Lower leg skin (tissue), 4 donors: ENCODE measurements at regions not wholly inside any gene's neighbourhood (a gene's known extent, or its start where the extent isn't known, plus 50 kb on each side); places are given as distances from the start of the nearest gene placed in this dataset.

Source experiments
- DNase-seq, 2 donors: peaks; one replicate each; pipeline ENCODE4 v3.0.0-alpha.2; 2019; ENCODE audit warnings: low spot score in 2 of 2
- H3K4me3 ChIP-seq: fragments of 200-600 bp; sonication (generic); 2 replicates; pipeline ENCODE4 v1.5.1; 2017; ENCODE audit warnings: mild to moderate bottlenecking, low read depth; ENCODE audit not compliant: poor library complexity, severe bottlenecking
- POLR2A ChIP-seq, 2 donors: fragments of 450-650 bp; IDR thresholded peaks; one replicate each; pipeline ENCODE4 v1.6.1; 2016 to 2017; ENCODE audit warnings: antibody characterized with exemption in 2 of 2, mild to moderate bottlenecking in 1 of 2, moderate library complexity in 1 of 2
- WGBS, 2 donors: methylation state at CpG; one replicate each; pipeline ENCODE4 v1.1.5; 2018; 5-methylcytosine and 5-hydroxymethylcytosine counted together
- intact Hi-C: fragments of 100-400 bp; cut with DNase I; formaldehyde crosslinking; loops from one replicate; pipeline ENCODE4 v1.15.0; 2023; ENCODE audit warnings: low total_unique reads
- TF ChIP-seq, protein P1 (sequence below), 3 donors: fragments of 450-650 bp; IDR thresholded peaks; one replicate each; pipeline ENCODE4 v1.5.1; 2016; ENCODE audit warnings: antibody characterized with exemption in 3 of 3, mild to moderate bottlenecking in 3 of 3, moderate library complexity in 2 of 3

GRCh38 chr3:162468791-162469190, 972.2 kb downstream of the OTOL1 start:
- TF ChIP-seq, protein P1, sequence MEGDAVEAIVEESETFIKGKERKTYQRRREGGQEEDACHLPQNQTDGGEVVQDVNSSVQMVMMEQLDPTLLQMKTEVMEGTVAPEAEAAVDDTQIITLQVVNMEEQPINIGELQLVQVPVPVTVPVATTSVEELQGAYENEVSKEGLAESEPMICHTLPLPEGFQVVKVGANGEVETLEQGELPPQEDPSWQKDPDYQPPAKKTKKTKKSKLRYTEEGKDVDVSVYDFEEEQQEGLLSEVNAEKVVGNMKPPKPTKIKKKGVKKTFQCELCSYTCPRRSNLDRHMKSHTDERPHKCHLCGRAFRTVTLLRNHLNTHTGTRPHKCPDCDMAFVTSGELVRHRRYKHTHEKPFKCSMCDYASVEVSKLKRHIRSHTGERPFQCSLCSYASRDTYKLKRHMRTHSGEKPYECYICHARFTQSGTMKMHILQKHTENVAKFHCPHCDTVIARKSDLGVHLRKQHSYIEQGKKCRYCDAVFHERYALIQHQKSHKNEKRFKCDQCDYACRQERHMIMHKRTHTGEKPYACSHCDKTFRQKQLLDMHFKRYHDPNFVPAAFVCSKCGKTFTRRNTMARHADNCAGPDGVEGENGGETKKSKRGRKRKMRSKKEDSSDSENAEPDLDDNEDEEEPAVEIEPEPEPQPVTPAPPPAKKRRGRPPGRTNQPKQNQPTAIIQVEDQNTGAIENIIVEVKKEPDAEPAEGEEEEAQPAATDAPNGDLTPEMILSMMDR (IDR thresholded peaks at IDR 0.05), result no peak
- no peak for TF ChIP-seq POLR2A (IDR thresholded peaks at IDR 0.05)
- 89 to 93% methylated on average over 2 of the region's 2 CpGs for WGBS, 2 donors
- no peak overlapping the region for H3K4me3 ChIP-seq
- intact Hi-C loops, result no loop called here
- DNase-seq, result no peak

DNA sequence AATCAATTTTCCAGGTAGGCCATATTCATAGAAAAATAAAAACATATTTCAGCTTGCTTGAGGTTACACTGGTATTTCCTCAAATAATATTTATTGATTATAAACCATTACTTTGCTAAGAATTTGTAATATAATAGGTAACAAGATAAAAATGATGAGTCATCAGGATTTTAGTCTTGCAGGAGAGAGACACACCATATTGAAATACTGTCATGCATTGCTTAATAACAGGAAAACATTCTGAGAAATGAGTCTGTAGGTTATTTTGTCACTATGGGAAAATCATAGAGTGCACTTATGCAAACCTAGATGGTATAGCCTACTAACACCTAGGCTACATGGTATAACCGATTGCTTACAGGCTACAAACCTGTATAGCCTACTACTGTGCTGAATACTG, 990.5 kb downstream of the OTOL1 start:
- WGBS, 2 donors, result 94 to 95% methylated on average over 1 of the region's 1 CpG
- DNase-seq, result no peak
- H3K4me3 ChIP-seq, result no peak overlapping the region
- intact Hi-C loops, result no loop called here
- TF ChIP-seq, protein P1 (IDR thresholded peaks at IDR 0.05), result no peak
- TF ChIP-seq POLR2A (IDR thresholded peaks at IDR 0.05), result no peak

GRCh38 chr3:162489853-162490252, 993.2 kb downstream of the OTOL1 start:
- WGBS, 2 donors, result 50 to 83% methylated on average over 2 of the region's 2 CpGs
- no peak overlapping the region for H3K4me3 ChIP-seq
- intact Hi-C loops, result no loop called here
- no peak for TF ChIP-seq POLR2A (IDR thresholded peaks at IDR 0.05)
- TF ChIP-seq, protein P1 (IDR thresholded peaks at IDR 0.05), result no peak
- no peak for DNase-seq

- H3K4me3 ChIP-seq, result no peak overlapping the region
- intact Hi-C loops, result no loop called here
- no peak for TF ChIP-seq POLR2A (IDR thresholded peaks at IDR 0.05)
- TF ChIP-seq, protein P1 (IDR thresholded peaks at IDR 0.05), result no peak
- DNase-seq, result no peak
- 29 to 49% methylated on average over 1 of the region's 1 CpG for WGBS, 2 donors
These were observed 995.3 kb downstream of the OTOL1 start for GRCh38 chr3:162491952-162492351.

DNA sequence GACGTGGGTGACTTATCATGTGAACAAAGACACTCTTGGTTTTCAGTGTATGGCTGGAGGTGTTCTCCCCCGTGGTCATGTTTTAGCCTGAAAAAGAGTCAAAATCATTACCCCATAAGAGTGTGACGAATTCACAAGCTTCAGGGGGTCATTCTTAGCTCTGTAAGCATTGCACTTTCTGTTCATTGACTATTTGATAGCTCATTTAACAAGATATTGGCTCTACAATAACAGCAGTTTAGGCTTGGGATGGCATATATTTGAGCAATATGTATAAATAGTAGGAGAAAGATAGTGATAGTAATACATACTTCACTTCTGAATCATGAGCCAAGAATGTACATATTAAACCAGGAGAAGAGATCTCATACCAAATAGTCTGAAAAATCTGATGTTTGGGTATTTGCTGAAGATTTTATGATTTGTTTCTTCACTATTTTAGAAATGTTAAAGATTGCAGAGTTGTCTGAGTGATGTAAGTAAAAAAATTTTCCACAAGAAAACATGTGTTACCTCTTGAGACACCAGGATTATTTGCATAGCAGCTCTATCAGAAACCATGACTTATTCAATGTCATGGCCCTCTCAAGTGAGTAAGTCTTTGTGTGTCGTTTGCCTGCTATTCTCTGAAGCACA, 996.0 kb downstream of the OTOL1 start:
- intact Hi-C loops, result no loop called here
- H3K4me3 ChIP-seq, result no peak overlapping the region
- TF ChIP-seq POLR2A (IDR thresholded peaks at IDR 0.05), result no peak
- TF ChIP-seq, protein P1 (IDR thresholded peaks at IDR 0.05), result no peak
- WGBS, 2 donors, result 56 to 68% methylated on average over 4 of the region's 4 CpGs
- no peak for DNase-seq

DNA sequence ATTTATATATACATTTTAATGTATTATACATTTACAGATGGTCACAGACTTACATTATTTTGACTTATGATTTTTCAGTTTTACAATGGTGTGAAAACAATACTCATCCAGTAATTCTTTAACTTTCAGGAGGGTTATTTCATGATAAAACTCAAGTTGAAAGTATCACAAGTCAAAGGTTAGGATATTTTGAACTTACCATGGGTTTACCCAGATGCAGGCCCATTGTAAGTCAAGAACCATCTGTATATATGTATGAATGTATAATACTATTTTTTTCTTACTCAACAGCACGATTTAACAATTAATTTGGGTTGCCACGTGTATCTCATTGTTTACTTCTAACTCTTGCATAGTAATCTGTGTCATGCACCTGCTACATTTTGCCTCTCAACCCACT, 1002.0 kb downstream of the OTOL1 start:
- intact Hi-C loops, result no loop called here
- 57 to 58% methylated on average over 2 of the region's 2 CpGs for whole genome bisulfite sequencing, 2 donors

More for the DNA sequence above, 1002.0 kb downstream of the OTOL1 start:
- DNase-seq, result no peak
- H3K4me3 ChIP-seq, result no peak overlapping the region
- no peak for TF ChIP-seq POLR2A (IDR thresholded peaks at IDR 0.05)
- TF ChIP-seq, protein P1 (IDR thresholded peaks at IDR 0.05), result no peak
